Right lobe of liver (tissue), 4 donors: ENCODE measurements at regions not wholly inside any gene's neighbourhood (a gene's known extent, or its start where the extent isn't known, plus 50 kb on each side); places are given as distances from the start of the nearest gene placed in this dataset.

ENCODE experiments used
- CTCF ChIP-seq, 4 donors: fragments of 200-600 bp in 3 of 4; fragments of 450-650 bp in 1 of 4; IDR thresholded peaks; one replicate each; pipeline versions ENCODE4 v1.5.1 to v1.8.0; 2016 to 2022; ENCODE audit warnings: antibody characterized with exemption in 4 of 4, mild to moderate bottlenecking in 2 of 4
- POLR2A ChIP-seq: fragments of 450-650 bp; IDR thresholded peaks from one replicate; pipeline ENCODE4 v1.6.1; 2017; ENCODE audit warnings: antibody characterized with exemption, mild to moderate bottlenecking
- donor health status: DM: no; HTN: no; CAD: no.
- donor health status: DM: no; HTN: no; CAD: no.
- donor health status: DM: no; HTN: yes; CAD: no.

DNA sequence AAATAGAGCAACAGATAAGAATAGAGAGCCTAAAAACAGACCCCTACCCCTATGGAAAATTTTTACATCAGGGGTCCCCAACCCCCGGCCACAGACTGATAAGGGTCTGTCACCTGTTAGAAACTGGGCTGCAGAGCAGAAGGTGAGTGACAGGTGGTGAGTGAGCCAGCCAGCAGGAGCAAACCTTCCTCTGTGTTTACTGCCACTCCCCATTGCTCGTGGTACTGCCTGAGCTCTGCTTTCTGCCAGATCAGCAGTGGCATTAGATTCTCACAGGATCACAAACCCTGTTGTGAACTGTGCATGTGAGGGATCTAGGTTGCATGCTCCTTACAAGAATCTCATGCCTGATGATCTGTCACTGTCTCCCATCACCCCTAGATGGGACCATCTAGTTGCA is 174.1 kb downstream of the FOXD2 start:
- TF ChIP-seq CTCF (IDR thresholded peaks at IDR 0.05) = no peak
- TF ChIP-seq POLR2A = no peak
